Body of pancreas (tissue), 4 donors: ENCODE measurements at regions not wholly inside any gene's neighbourhood (a gene's known extent, or its start where the extent isn't known, plus 50 kb on each side); places are given as distances from the start of the nearest gene placed in this dataset.

Experiments used
- CTCF ChIP-seq, 7 experiments: fragments of 450-650 bp in 4 of 7; fragments of 200-600 bp in 3 of 7; sonication (generic) in 3 of 7; IDR thresholded peaks; one replicate each; pipeline ENCODE4 v1.5.1; 2016 to 2019; ENCODE audit warnings: antibody characterized with exemption in 7 of 7
- POLR2A ChIP-seq, 3 donors: fragments of 450-650 bp; IDR thresholded peaks; one replicate each; pipeline ENCODE4 v1.6.1; 2016; ENCODE audit warnings: antibody characterized with exemption in 3 of 3, mild to moderate bottlenecking in 2 of 3

GRCh38 chr4:101693842-101694398, 96.6 kb upstream of the BANK1 start:
- no peak for TF ChIP-seq CTCF (IDR thresholded peaks at IDR 0.05)
- TF ChIP-seq POLR2A (IDR thresholded peaks at IDR 0.05): no peak
